Cardiac fibroblast (primary cell): ENCODE measurements at regions not wholly inside any gene's neighbourhood (a gene's known extent, or its start where the extent isn't known, plus 50 kb on each side); places are given as distances from the start of the nearest gene placed in this dataset.

Source experiments
- DNase-seq, 2 donors: peaks; one replicate each; pipeline versions ENCODE4 v3.0.0 to v3.0.0-alpha.2; 2010; ENCODE audit warnings: low read depth in 2 of 2
- H3K4me3 ChIP-seq, 2 donors: replicated peaks in 1 of 2; 1 replicate in 1 of 2; 2 replicates in 1 of 2; pipeline ENCODE4 v1.5.1; 2011; ENCODE audit warnings: low read depth in 2 of 2, low read length in 2 of 2, mild to moderate bottlenecking in 2 of 2, moderate library complexity in 1 of 2
- CTCF ChIP-seq: IDR thresholded peaks from one replicate; pipeline ENCODE4 v1.5.1; 2011; ENCODE audit warnings: low read depth, mild to moderate bottlenecking, low read length, inconsistent platforms

- DNase-seq: no peak
These were observed 201.0 kb upstream of the DIO3 start for GRCh38 chr14:101360054-101360911.

DNA sequence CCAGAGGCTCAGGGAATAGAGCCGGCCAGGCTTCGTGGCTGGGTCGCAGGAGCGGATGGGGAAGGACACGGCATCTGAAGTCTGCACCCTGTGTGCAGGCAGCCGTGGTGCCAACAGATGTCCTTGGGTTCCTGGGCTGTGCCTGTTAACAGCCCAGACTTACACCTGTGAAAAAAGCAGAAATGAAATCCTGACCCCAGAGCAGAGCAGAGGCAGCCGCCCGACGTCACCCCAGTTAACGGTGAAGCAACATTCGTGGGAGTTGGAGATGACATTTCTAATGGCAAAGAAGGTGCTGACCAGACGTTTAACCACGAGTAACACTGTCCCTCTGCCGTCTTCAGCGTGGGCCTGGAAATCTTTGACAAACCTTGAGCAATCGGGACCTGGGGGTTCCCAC, 200.3 kb upstream of the DIO3 start:
- TF ChIP-seq CTCF: no peak

More at GRCh38 chr14:101360054-101360911, 201.0 kb upstream of the DIO3 start:
- no peak overlapping the region for H3K4me3 ChIP-seq
- no peak for TF ChIP-seq CTCF

GRCh38 chr14:101361451-101362433, 199.6 kb upstream of the DIO3 start:
- DNase-seq: no peak
- no peak for TF ChIP-seq CTCF
- H3K4me3 ChIP-seq: no peak overlapping the region

More for the DNA sequence above, 200.3 kb upstream of the DIO3 start:
- H3K4me3 ChIP-seq: no peak overlapping the region
- no peak for DNase-seq

DNA sequence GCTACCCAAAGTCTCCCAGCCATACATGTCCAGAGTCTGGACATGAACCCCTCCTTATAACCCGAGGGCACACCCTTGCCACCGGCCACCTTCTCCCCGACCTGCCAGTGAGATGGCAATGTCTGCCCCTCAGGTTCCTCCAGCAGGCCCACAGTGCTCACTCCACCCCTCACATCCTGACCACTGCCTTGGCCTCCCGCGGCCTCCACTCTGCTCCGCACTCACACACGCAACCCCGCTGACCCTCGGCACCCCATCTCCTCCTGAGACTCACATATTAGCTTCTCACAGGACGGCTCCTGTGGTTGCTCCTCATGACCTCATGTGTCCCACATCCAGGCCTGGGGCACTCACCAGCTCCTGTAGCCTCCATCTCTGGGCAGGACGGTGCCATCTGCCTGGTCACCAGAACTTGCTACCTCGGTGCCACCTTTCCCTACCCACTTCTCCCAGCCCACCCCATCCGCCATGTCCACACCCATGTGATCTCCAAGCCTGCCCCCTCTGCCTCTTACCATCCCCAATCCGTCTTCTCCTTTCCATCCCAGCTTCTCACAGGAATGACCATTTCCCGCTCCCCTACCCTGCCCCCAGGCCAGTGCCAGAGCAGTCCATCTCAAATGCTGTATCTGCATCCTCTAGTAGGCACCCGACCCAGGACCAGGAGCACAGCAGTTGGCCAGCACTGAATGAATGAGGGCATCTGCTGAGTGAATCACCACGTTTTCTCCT, 198.6 kb upstream of the DIO3 start:
- TF ChIP-seq CTCF: no peak
- H3K4me3 ChIP-seq: no peak overlapping the region
- DNase-seq: no peak

DNA sequence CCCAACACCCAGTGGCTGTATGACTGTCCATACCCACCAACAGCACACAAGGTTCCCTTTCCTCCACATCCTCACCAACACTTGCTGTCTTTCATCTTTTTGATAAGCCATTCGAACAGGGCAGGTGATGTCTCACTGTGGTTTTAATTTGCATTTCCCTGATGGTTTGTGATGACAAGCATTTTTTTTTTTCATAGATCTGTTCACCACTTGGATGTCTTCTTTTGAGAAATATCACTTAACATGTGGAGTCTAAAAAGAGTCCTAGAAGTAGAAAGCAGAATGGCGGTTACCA, 198.1 kb upstream of the DIO3 start:
- DNase-seq: no peak
- no peak for TF ChIP-seq CTCF
- no peak overlapping the region for H3K4me3 ChIP-seq

- H3K4me3 ChIP-seq: no peak overlapping the region
- no peak for TF ChIP-seq CTCF
- DNase-seq: no peak
These were observed 197.4 kb upstream of the DIO3 start for GRCh38 chr14:101363880-101364391.
